ENCODE measurements at regions not wholly inside any gene's neighbourhood (a gene's known extent, or its start where the extent isn't known, plus 50 kb on each side); places are given as distances from the start of the nearest gene placed in this dataset.

DNA sequence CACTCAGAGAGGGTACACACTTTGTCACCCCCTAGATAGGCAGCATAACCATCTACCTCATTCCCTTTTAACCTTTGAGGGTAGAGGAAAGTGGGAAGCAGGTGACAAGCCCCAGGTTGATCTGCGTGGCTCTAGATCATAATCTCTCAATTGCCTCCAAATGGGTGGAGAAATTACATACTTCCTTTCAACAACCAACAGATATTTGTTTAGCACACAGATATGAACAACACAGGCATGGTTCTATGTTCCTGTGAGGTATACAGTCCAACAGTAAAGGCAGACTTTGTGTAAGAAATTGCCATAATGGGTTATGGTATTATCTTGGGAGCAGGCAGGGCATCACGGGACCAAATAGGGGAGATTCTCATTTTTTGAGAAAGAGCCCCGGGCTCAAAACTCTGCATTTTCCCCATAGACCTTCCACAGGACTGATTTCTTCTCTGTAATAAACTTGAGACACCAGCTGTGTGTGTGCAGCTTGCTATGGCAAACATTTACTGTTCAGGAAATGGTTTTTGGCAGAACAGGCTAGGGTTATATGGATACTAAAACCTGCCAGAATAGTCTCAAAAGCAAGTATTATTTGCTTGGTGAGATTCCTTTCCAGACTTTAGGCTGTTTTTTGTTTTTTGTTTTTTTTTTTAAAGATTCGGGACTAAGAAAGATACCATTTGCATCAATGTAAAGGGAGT is 126.2 kb downstream of the CD164 start:
- intact Hi-C loops (cut with micrococcal nuclease) (no loop called here), dilution Hi-C loops (cut with MboI; ENCODE audit: extremely low pct_ligation_motif_present, low sequenced_read_pairs) (no loop called here)
- ChIA-PET CTCF (no interaction called here), POLR2A (no interaction called here)
- Histone ChIP-seq H3K4me2 (ENCODE audit: insufficient read depth, low read length) (no peak overlapping the region), H3K27ac (ENCODE audit: insufficient read depth, low read depth, low read length) (no peak overlapping the region), H4K20me1 (replicated peaks; ENCODE audit: control insufficient read depth, extremely low read depth, insufficient read depth, low read length) (no peaks in the 10 kb centered on the region), H3K79me2 (ENCODE audit: control insufficient read depth, insufficient read depth, low read length) (no peaks in the 10 kb centered on the region), H3K9me3 (replicated peaks; ENCODE audit: control insufficient read depth, insufficient read depth, low read length) (no peaks in the 10 kb centered on the region), H3K4me3 (replicated peaks in 1 of 3; ENCODE audit: insufficient read depth in 1 of 3, low read depth in 1 of 3, low read length in 3 of 3) (no peak overlapping the region), H3K27me3 (ENCODE audit: control insufficient read depth in 2 of 2, insufficient read depth in 2 of 2, low read length in 2 of 2) (peaks cover 2% of the 10 kb centered on the region in 2 experiments), H3K36me3 (ENCODE audit: control insufficient read depth in 2 of 2, extremely low read depth in 1 of 2, insufficient read depth in 2 of 2, low read length in 2 of 2) (no peaks in the 10 kb centered on the region), H2AFZ (ENCODE audit: low read depth, low read length) (no peak overlapping the region), H3K9ac (replicated peaks; ENCODE audit: extremely low read depth, insufficient read depth, low read length) (no peak overlapping the region), H3K9me1 (replicated peaks; ENCODE audit: control insufficient read depth, extremely low read depth, insufficient read depth, low read length) (no peaks in the 10 kb centered on the region), H3K4me1 (ENCODE audit: control insufficient read depth, extremely low read depth, insufficient read depth, low read length) (no peaks in the 10 kb centered on the region)
- FAIRE-seq (peak; percentile 12), DNase-seq (ENCODE audit: low read depth, low spot score) (no peak)
- no TSS peak for BruUV-seq (replicated peaks)
- TF ChIP-seq, protein P1, sequence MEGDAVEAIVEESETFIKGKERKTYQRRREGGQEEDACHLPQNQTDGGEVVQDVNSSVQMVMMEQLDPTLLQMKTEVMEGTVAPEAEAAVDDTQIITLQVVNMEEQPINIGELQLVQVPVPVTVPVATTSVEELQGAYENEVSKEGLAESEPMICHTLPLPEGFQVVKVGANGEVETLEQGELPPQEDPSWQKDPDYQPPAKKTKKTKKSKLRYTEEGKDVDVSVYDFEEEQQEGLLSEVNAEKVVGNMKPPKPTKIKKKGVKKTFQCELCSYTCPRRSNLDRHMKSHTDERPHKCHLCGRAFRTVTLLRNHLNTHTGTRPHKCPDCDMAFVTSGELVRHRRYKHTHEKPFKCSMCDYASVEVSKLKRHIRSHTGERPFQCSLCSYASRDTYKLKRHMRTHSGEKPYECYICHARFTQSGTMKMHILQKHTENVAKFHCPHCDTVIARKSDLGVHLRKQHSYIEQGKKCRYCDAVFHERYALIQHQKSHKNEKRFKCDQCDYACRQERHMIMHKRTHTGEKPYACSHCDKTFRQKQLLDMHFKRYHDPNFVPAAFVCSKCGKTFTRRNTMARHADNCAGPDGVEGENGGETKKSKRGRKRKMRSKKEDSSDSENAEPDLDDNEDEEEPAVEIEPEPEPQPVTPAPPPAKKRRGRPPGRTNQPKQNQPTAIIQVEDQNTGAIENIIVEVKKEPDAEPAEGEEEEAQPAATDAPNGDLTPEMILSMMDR (IDR thresholded peaks at IDR 0.05; ENCODE audit: extremely low read depth in 1 of 2, insufficient read depth in 1 of 2, low read depth in 1 of 2, low read length in 2 of 2): no peak
- TF ChIP-seq JUN (IDR thresholded peaks at IDR 0.05; ENCODE audit: borderline replicate concordance, insufficient read depth, insufficient read length, low read depth): no peak
- no peak for TF ChIP-seq FOS (IDR thresholded peaks at IDR 0.05; ENCODE audit: borderline replicate concordance, insufficient read depth, low read length)
- no peak for TF ChIP-seq POLR2AphosphoS5 (IDR thresholded peaks at IDR 0.05; ENCODE audit: insufficient read depth, low read depth, low read length)
- TF ChIP-seq, protein P2, sequence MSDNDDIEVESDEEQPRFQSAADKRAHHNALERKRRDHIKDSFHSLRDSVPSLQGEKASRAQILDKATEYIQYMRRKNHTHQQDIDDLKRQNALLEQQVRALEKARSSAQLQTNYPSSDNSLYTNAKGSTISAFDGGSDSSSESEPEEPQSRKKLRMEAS (IDR thresholded peaks at IDR 0.05; ENCODE audit: insufficient read depth, insufficient read length): no peak
- no peak for TF ChIP-seq GATA2 (IDR thresholded peaks at IDR 0.05; ENCODE audit: insufficient read depth, insufficient read length, low read depth, low read length)
- no peak for TF ChIP-seq POLR2A (IDR thresholded peaks at IDR 0.05; ENCODE audit: low read depth, low read length)
- TF ChIP-seq MYC (IDR thresholded peaks at IDR 0.05; ENCODE audit: low read depth, low read length): no peak
- no peak for TF ChIP-seq EZH2 (IDR thresholded peaks at IDR 0.05; ENCODE audit: borderline replicate concordance, low read depth, low read length, severe bottlenecking)
